PC-9 (cell line): ENCODE measurements at regions not wholly inside any gene's neighbourhood (a gene's known extent, or its start where the extent isn't known, plus 50 kb on each side); places are given as distances from the start of the nearest gene placed in this dataset.
"Not testable (repeated sequence)": the region's sequence is repeated elsewhere in the genome, so short reads cannot be mapped to it uniquely, and the experiment has no call there.

ENCODE experiments used
- BruUV-seq: library from RNA; stranded (reverse); fragments of 400-500 nt; replicated peaks from 2 replicates; lab custom pipeline; 2021; lab: Mats Ljungman, UMichigan
- CTCF ChIA-PET: fragments of 300-600 bp; sonication (Branson Sonifier 250); formaldehyde crosslinking; loops from one replicate; lab custom pipeline; 2022; ENCODE audit warnings: antibody characterized with exemption; lab: Charles Lee
- POLR2A ChIA-PET: fragments of 300-600 bp; sonication (Branson Sonifier 250); formaldehyde crosslinking; loops from one replicate; lab custom pipeline; 2022; ENCODE audit warnings: antibody characterized with exemption; ENCODE audit not compliant: unreplicated experiment; lab: Charles Lee
- DNase-seq, 2 experiments: peaks; one replicate each; pipeline versions ENCODE4 v3.0.0 to v3.0.0-alpha.2; 2015 to 2022; ENCODE audit warnings: mixed read lengths in 1 of 2
- H2AFZ ChIP-seq: fragments of 200-600 bp; sonication (generic); 2 replicates; pipeline ENCODE4 v1.8.1; 2017; ENCODE audit warnings: antibody characterized with exemption
- H3F3A ChIP-seq: fragments of 200-600 bp; sonication (generic); 2 replicates; pipeline ENCODE4 v1.8.1; 2017; ENCODE audit warnings: antibody characterized with exemption, mild to moderate bottlenecking, low read depth; ENCODE audit not compliant: insufficient read depth
- H3K27ac ChIP-seq: fragments of 200-600 bp; sonication (generic); 2 replicates; pipeline ENCODE4 v1.6.1; 2016; ENCODE audit warnings: mixed run types
- H3K27me3 ChIP-seq: fragments of 200-600 bp; sonication (generic); 2 replicates; pipeline ENCODE4 v1.6.1; 2016; ENCODE audit warnings: low read depth, mixed run types; ENCODE audit not compliant: insufficient read depth
- H3K36me3 ChIP-seq: fragments of 200-600 bp; sonication (generic); 2 replicates; pipeline ENCODE4 v1.6.1; 2016; ENCODE audit warnings: low read depth, mixed run types
- H3K4me1 ChIP-seq: fragments of 200-600 bp; sonication (generic); replicated peaks from 2 replicates; pipeline ENCODE4 v1.6.1; 2016; ENCODE audit warnings: mixed run types; ENCODE audit not compliant: insufficient read depth
- H3K4me2 ChIP-seq: fragments of 200-600 bp; sonication (generic); 2 replicates; pipeline ENCODE4 v1.6.1; 2017; ENCODE audit warnings: mixed run types
- H3K4me3 ChIP-seq: fragments of 200-600 bp; sonication (generic); 2 replicates; pipeline ENCODE4 v1.6.1; 2016; ENCODE audit warnings: mixed run types
- H3K79me2 ChIP-seq: fragments of 200-600 bp; sonication (generic); 2 replicates; pipeline ENCODE4 v1.6.1; 2017; ENCODE audit warnings: low read depth, mixed run types
- H3K9me2 ChIP-seq: fragments of 200-600 bp; sonication (generic); 2 replicates; pipeline ENCODE4 v1.8.1; 2017; ENCODE audit warnings: mild to moderate bottlenecking; ENCODE audit not compliant: insufficient read depth
- H3K9me3 ChIP-seq: fragments of 200-600 bp; sonication (generic); 2 replicates; pipeline ENCODE4 v1.8.1; 2016; ENCODE audit warnings: low read depth; ENCODE audit not compliant: insufficient read depth
- H4K20me1 ChIP-seq: fragments of 200-600 bp; sonication (generic); 2 replicates; pipeline ENCODE4 v1.8.1; 2017; ENCODE audit not compliant: insufficient read depth
- EZH2 ChIP-seq: fragments of 200-600 bp; sonication (generic); IDR thresholded peaks from 2 replicates; pipeline ENCODE4 v1.8.0; 2017; ENCODE audit warnings: antibody characterized with exemption, low read depth
- intact Hi-C: fragments of 100-400 bp; cut with micrococcal nuclease; formaldehyde crosslinking; loops from one replicate; pipeline ENCODE4 v1.10.0; 2022; ENCODE audit not compliant: unreplicated experiment
- TF ChIP-seq, protein P1 (sequence below): fragments of 200-600 bp; sonication (generic); conservative IDR thresholded peaks from 2 replicates; pipeline ENCODE4 v1.6.1; 2017; ENCODE audit warnings: mixed run types, antibody characterized with exemption, mild to moderate bottlenecking, moderate library complexity

DNA sequence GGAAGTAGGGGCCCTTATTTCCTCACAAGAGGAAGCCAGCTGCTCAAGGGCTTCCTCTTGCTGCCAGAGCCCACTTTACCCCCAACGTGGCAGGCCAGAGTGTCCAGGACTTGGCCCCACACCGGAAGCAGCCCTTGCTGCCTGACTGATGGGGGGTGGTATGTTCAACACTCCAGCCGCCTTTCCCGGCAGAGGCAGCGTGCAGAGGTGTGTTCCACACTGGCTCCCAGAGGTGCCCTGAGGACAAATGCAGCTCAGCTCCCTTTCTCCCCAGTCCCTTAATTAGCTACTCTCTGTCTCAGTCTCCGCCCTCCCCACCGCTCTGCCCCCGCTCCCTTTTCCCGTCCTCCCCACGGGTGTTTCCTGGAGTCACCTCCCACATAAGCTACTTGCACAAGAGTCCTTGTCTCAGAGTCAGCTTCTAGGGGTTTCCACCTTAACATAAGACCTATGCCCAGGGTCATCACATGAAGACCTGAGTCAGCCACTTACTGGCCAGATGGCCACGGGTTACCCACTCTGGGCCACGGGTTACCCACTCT, 61.7 kb upstream of the SHLD1 start:
- no peaks in the 10 kb centered on the region; the same call in 1 of the 2 replicates for H3F3A ChIP-seq
- CTCF ChIA-PET: no interaction called here
- H3K9me3 ChIP-seq: no peaks in the 10 kb centered on the region
- H3K79me2 ChIP-seq: no peaks in the 10 kb centered on the region
- no peaks in the 10 kb centered on the region for H3K9me2 ChIP-seq
- peaks cover 7% of the 10 kb centered on the region; the same call in 1 of the 2 replicates for H3K4me1 ChIP-seq
- no peaks in the 10 kb centered on the region for H3K27me3 ChIP-seq
- DNase-seq: no peak
- H3K36me3 ChIP-seq: no peaks in the 10 kb centered on the region
- H3K27ac ChIP-seq: no peak overlapping the region
- POLR2A ChIA-PET: no interaction called here
- BruUV-seq: no TSS peak
- TF ChIP-seq EZH2: no peak
- TF ChIP-seq, protein P1, sequence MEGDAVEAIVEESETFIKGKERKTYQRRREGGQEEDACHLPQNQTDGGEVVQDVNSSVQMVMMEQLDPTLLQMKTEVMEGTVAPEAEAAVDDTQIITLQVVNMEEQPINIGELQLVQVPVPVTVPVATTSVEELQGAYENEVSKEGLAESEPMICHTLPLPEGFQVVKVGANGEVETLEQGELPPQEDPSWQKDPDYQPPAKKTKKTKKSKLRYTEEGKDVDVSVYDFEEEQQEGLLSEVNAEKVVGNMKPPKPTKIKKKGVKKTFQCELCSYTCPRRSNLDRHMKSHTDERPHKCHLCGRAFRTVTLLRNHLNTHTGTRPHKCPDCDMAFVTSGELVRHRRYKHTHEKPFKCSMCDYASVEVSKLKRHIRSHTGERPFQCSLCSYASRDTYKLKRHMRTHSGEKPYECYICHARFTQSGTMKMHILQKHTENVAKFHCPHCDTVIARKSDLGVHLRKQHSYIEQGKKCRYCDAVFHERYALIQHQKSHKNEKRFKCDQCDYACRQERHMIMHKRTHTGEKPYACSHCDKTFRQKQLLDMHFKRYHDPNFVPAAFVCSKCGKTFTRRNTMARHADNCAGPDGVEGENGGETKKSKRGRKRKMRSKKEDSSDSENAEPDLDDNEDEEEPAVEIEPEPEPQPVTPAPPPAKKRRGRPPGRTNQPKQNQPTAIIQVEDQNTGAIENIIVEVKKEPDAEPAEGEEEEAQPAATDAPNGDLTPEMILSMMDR: no peak
- H3K4me3 ChIP-seq: no peak overlapping the region
- H4K20me1 ChIP-seq: no peaks in the 10 kb centered on the region
- H2AFZ ChIP-seq: no peak overlapping the region
- intact Hi-C loops: no loop called here
- no peak overlapping the region for H3K4me2 ChIP-seq

DNA sequence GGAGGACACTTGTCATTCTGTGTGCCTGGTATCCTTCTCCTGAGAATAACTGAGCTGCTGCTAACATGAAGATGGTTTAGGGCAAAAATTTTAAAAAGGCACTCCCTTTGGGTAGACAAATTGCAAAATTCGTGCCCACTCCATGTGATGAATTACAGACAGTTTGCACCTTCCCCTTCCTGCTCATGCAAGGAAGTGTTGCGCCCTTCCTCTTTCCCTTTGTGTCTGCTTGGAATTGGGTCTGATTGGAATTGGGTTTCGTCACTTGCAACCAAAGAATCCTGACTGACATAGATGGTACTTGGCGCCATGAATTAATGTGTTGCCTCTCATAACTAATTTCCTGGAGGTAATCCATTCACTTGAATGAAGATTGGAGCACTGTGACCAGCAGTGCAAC, 62.3 kb upstream of the SHLD1 start:
- Histone ChIP-seq H3K4me3 (no peak overlapping the region), H3K27me3 (no peaks in the 10 kb centered on the region), H3F3A (no peaks in the 10 kb centered on the region; the same call in 1 of the 2 replicates), H4K20me1 (no peaks in the 10 kb centered on the region), H3K4me1 (peaks cover 7% of the 10 kb centered on the region; the same call in 1 of the 2 replicates), H2AFZ (no peak overlapping the region), H3K36me3 (no peaks in the 10 kb centered on the region), H3K9me2 (no peaks in the 10 kb centered on the region), H3K4me2 (no peak overlapping the region), H3K27ac (no peak overlapping the region), H3K9me3 (no peaks in the 10 kb centered on the region), H3K79me2 (no peaks in the 10 kb centered on the region)
- ChIA-PET CTCF (no interaction called here), POLR2A (no interaction called here)
- TF ChIP-seq EZH2: no peak
- TF ChIP-seq, protein P1: no peak
- BruUV-seq: no TSS peak
- intact Hi-C loops: no loop called here
- DNase-seq: no peak

DNA sequence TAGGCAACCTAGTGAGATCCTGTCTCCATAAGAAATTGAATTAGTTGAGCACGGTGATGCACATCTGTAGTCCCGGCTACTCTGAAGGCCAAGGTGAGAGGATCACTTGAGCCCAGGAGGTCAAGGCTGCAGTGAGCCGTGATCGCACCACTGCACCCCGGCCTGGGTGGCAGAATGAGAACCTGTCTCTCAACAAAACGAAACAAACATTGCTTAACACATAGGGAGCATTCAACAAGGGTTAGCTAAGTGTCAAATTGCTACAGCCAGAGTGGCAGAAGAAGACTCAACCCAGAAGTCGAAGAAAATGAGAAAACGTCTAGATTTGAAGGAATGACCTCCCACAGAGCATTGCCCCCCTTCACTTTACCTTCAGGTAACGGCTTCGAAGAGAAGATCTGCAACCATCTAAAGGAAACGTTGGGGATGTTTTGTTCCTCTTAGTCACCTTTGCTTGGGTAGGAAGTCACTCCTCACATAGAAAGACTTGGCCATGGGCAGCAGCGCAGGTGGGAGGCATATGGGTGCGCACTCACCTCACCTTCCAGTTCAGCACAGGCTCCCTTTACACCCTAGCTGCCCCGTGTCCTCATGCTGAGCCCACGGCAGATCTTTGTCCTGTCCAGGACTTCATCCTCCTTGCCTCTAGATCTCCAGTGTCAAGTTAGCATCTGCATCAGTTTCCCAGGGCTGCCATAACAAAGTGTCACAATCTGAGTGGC, 63.7 kb upstream of the SHLD1 start:
- intact Hi-C loops: no loop called here
- no peaks in the 10 kb centered on the region; the same call in 1 of the 2 replicates for H3F3A ChIP-seq

DNA sequence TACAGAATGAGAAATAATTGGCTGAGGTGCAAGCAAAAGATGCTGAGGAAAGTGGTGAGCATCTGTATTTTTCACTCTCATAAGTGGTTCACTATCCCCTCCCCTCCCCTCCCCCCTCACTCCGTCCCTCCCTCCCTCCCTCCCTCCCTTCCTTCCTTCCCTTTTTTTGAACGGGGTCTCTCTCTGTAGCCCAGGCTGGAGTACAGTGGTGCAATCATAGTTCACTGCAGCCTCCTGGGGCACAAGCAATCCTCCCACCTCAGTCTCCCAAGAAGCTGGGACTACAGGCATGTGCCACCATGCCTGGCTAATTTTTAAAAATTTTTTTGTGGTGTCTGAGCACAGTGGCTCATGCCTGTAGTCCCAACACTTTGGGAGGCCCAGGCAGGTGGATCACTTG, 67.6 kb upstream of the SHLD1 start:
- H3K36me3 ChIP-seq, H3K27me3 ChIP-seq, H3F3A ChIP-seq, POLR2A ChIA-PET, H3K79me2 ChIP-seq, BruUV-seq, H2AFZ ChIP-seq, H3K27ac ChIP-seq, H4K20me1 ChIP-seq, H3K4me2 ChIP-seq, H3K9me2 ChIP-seq, CTCF ChIA-PET, H3K4me3 ChIP-seq, DNase-seq, H3K9me3 ChIP-seq, intact Hi-C loops: not testable (repeated sequence)
- H3K4me1 ChIP-seq: peaks cover 20% of the 10 kb centered on the region

More for the DNA sequence above, 63.7 kb upstream of the SHLD1 start:
- Histone ChIP-seq H3K79me2 (no peaks in the 10 kb centered on the region), H3K4me3 (no peak overlapping the region), H3K27me3 (no peaks in the 10 kb centered on the region), H3K9me3 (no peaks in the 10 kb centered on the region), H4K20me1 (no peaks in the 10 kb centered on the region), H2AFZ (no peak overlapping the region), H3K4me1 (peaks cover 7% of the 10 kb centered on the region; the same call in 1 of the 2 replicates), H3K9me2 (no peaks in the 10 kb centered on the region), H3K36me3 (no peaks in the 10 kb centered on the region), H3K4me2 (no peak overlapping the region), H3K27ac (no peak overlapping the region)
- DNase-seq: no peak
- no TSS peak for BruUV-seq
- TF ChIP-seq EZH2: no peak
- TF ChIP-seq, protein P1: no peak
- CTCF ChIA-PET: no interaction called here
- POLR2A ChIA-PET: no interaction called here
